ENCODE measurements at regions not wholly inside any gene's neighbourhood (a gene's known extent, or its start where the extent isn't known, plus 50 kb on each side); places are given as distances from the start of the nearest gene placed in this dataset.

DNA sequence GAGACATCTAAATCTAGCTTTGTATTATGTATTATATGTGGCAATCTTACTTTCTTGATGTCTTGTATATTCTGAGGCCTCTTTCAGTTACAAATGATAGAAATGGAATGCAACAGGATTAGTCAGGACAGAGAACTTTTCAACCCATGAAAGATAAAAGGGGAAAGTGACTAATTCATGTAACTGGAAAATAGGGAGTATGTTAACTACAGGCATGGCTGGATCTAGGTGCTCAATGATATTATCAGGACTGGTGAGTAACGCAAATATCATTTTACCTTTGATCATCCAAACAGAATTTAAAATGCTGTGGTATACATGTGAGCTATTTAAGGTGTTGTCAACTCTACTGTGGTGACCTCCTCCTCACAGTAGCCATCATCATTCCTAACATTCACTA is 215.7 kb upstream of the GLRA1 start:
- Histone ChIP-seq H3K9me3 (ENCODE audit: low read depth) (no peaks in the 10 kb centered on the region), H3K27me3 (peaks cover 4% of the 10 kb centered on the region), H3K36me3 (no peaks in the 10 kb centered on the region), H3K27ac (no peak overlapping the region), H3K4me3 (no peak overlapping the region), H3K4me1 (ENCODE audit: low read depth) (peaks cover 3% of the 10 kb centered on the region)
- TF ChIP-seq, protein P1, sequence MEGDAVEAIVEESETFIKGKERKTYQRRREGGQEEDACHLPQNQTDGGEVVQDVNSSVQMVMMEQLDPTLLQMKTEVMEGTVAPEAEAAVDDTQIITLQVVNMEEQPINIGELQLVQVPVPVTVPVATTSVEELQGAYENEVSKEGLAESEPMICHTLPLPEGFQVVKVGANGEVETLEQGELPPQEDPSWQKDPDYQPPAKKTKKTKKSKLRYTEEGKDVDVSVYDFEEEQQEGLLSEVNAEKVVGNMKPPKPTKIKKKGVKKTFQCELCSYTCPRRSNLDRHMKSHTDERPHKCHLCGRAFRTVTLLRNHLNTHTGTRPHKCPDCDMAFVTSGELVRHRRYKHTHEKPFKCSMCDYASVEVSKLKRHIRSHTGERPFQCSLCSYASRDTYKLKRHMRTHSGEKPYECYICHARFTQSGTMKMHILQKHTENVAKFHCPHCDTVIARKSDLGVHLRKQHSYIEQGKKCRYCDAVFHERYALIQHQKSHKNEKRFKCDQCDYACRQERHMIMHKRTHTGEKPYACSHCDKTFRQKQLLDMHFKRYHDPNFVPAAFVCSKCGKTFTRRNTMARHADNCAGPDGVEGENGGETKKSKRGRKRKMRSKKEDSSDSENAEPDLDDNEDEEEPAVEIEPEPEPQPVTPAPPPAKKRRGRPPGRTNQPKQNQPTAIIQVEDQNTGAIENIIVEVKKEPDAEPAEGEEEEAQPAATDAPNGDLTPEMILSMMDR (IDR thresholded peaks at IDR 0.05; ENCODE audit: low read depth, low read length), result no peak
- peak in 1 of 2 donors; percentile 17 for DNase-seq (ENCODE audit: low read depth in 1 of 2, low spot score in 1 of 2)

DNA sequence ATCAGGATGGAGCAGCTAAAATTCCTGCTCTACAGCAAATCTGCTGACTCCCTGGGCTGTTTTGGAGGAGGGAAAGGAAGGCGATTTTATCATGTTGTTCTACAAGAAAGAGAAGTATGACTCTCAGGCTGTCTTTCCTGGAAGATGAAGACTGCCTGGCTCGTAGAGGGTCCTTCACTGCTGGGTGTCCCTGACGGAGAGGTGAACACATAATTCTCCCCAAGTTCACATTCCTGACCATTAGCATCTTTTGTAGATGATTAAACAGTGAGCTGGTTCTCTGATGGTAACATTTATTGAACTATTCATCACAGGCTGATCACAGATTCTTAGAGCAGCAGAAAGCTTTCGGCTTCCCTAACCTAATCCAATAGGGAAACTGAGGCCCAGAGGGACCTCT is 212.4 kb upstream of the GLRA1 start:
- peaks cover 3% of the 10 kb centered on the region for H3K4me1 ChIP-seq (ENCODE audit: low read depth)
- TF ChIP-seq, protein P1 (IDR thresholded peaks at IDR 0.05; ENCODE audit: low read depth, low read length), result no peak
- H3K9me3 ChIP-seq (ENCODE audit: low read depth), result no peaks in the 10 kb centered on the region
- H3K27me3 ChIP-seq, result peaks cover 4% of the 10 kb centered on the region
- no peaks in the 10 kb centered on the region for H3K36me3 ChIP-seq
- no peak overlapping the region for H3K4me3 ChIP-seq
- no peak for DNase-seq (ENCODE audit: low read depth in 1 of 2, low spot score in 1 of 2)
- no peak overlapping the region for H3K27ac ChIP-seq

DNA sequence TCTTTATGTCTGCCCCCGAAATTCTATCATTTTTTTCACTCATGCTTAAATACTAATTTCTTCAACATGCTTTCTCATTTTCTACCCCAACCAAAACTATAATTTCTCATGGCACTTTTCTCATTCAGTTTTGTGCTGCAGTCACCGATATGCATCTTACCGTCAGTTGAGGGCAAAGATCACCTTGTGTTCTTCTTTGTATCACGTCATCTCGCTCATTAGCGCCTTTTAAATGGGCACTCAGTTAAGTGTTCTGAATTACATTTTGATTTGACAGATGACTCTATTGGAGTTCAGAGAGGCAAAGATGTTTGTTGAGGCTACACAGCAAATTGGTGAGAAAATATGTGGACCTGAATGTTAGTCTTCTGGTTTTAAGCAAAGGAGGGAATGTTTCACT is 211.7 kb upstream of the GLRA1 start:
- Histone ChIP-seq H3K9me3 (ENCODE audit: low read depth) (no peaks in the 10 kb centered on the region), H3K4me1 (ENCODE audit: low read depth) (peaks cover 3% of the 10 kb centered on the region), H3K36me3 (no peaks in the 10 kb centered on the region), H3K27ac (no peak overlapping the region), H3K4me3 (no peak overlapping the region), H3K27me3 (peaks cover 4% of the 10 kb centered on the region)
- DNase-seq (ENCODE audit: low read depth in 1 of 2, low spot score in 1 of 2), result no peak
- TF ChIP-seq, protein P1 (IDR thresholded peaks at IDR 0.05; ENCODE audit: low read depth, low read length), result no peak

DNA sequence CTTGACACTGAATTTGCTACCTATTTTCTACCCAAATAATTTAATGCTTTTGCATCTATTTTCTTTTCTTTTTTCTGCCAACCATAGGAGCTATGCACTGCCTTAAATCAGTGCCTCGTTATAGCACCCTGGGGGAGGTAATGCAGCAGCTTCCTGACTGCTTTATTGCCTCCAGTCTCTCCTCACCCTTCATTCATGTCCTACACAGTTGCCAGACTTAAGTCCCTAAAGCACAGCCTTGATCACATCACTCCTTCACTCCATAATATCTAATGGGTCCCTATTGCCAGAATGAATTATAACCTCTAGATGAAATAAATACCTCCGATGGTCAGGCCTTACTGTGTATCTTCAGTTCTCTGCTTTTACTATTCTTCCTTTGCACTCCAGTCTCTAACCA is 211.2 kb upstream of the GLRA1 start:
- DNase-seq (ENCODE audit: low read depth in 1 of 2, low spot score in 1 of 2), result no peak
- Histone ChIP-seq H3K27ac (no peak overlapping the region), H3K4me3 (no peak overlapping the region), H3K27me3 (peaks cover 4% of the 10 kb centered on the region), H3K36me3 (no peaks in the 10 kb centered on the region), H3K4me1 (ENCODE audit: low read depth) (peaks cover 3% of the 10 kb centered on the region), H3K9me3 (ENCODE audit: low read depth) (no peaks in the 10 kb centered on the region)
- TF ChIP-seq, protein P1 (IDR thresholded peaks at IDR 0.05; ENCODE audit: low read depth, low read length), result no peak

DNA sequence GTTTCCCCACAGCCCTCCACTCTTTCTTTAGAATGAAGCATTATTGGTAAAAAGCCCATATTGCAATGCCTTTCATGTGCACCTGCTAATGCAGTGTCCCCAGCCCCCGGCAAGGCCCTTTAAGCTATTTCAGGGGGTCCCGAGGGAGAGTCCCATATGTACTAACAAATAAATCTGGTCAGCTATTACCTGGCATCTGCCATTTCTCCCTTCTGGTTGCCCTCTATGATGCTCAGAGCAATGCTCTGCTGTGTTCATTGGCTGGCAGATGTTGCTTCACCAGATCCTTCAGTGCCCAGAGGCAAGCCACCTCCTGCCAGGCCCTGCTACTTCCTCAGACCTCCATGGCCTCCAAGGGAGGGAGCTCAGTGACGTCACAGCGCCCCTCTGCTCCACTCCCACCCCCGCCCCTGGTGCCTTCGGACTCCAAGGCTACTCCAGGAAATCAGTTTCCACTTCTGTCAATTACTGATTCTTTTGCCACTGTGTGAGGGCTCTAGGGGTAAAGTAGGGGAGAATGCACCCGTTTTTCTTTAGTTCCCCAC is 201.1 kb upstream of the GLRA1 start:
- Histone ChIP-seq H3K27ac (no peak overlapping the region), H3K9me3 (ENCODE audit: low read depth) (no peaks in the 10 kb centered on the region), H3K27me3 (no peaks in the 10 kb centered on the region), H3K4me3 (no peak overlapping the region), H3K36me3 (no peaks in the 10 kb centered on the region), H3K4me1 (ENCODE audit: low read depth) (no peaks in the 10 kb centered on the region)
- TF ChIP-seq, protein P1 (IDR thresholded peaks at IDR 0.05; ENCODE audit: low read depth, low read length), result no peak
- no peak for DNase-seq (ENCODE audit: low read depth in 1 of 2, low spot score in 1 of 2)

Data from cardiac muscle cell (in vitro differentiated cells and primary cell).